H9 (cell line): ENCODE measurements at regions not wholly inside any gene's neighbourhood (a gene's known extent, or its start where the extent isn't known, plus 50 kb on each side); places are given as distances from the start of the nearest gene placed in this dataset.

Source experiments
- DNase-seq: peaks from one replicate; pipeline ENCODE4 v3.0.0-alpha.2; 2017
- H2AFZ ChIP-seq: one replicate; pipeline ENCODE4 v1.6.1; 2013; ENCODE audit warnings: mild to moderate bottlenecking, low read length, control low read depth, moderate library complexity
- H2AK5ac ChIP-seq: 2 replicates; pipeline ENCODE4 v1.6.1; 2013; ENCODE audit warnings: low read length, control low read depth, mixed read lengths; ENCODE audit not compliant: insufficient read length
- H2BK120ac ChIP-seq: one replicate; pipeline ENCODE4 v1.6.1; 2013; ENCODE audit warnings: low read depth, mild to moderate bottlenecking, low read length, control low read depth, inconsistent platforms; ENCODE audit not compliant: poor library complexity, severe bottlenecking
- H2BK12ac ChIP-seq: 2 replicates; pipeline ENCODE4 v1.6.1; 2013; ENCODE audit warnings: low read length, control low read depth, mixed read lengths, low read depth; ENCODE audit not compliant: insufficient read length
- H2BK15ac ChIP-seq: 2 replicates; pipeline ENCODE4 v1.6.1; 2013; ENCODE audit warnings: low read depth, low read length, control low read depth
- H2BK20ac ChIP-seq: one replicate; pipeline ENCODE4 v1.6.1; 2013; ENCODE audit warnings: low read depth, mild to moderate bottlenecking, low read length, control low read depth, inconsistent platforms; ENCODE audit not compliant: poor library complexity, severe bottlenecking
- H2BK5ac ChIP-seq: 2 replicates; pipeline ENCODE4 v1.6.1; 2013; ENCODE audit warnings: low read length, control low read depth, mixed read lengths; ENCODE audit not compliant: insufficient read length
- H3K14ac ChIP-seq: 2 replicates; pipeline ENCODE4 v1.6.1; 2013; ENCODE audit warnings: low read length, control low read depth; ENCODE audit not compliant: insufficient read depth
- H3K18ac ChIP-seq: 2 replicates; pipeline ENCODE4 v1.6.1; 2013; ENCODE audit warnings: low read depth, mild to moderate bottlenecking, mixed read lengths, low read length, control low read depth; ENCODE audit not compliant: insufficient read length
- H3K23ac ChIP-seq: 2 replicates; pipeline ENCODE4 v1.6.1; 2013; ENCODE audit warnings: low read length, control low read depth, mixed read lengths, low read depth; ENCODE audit not compliant: insufficient read length
- H3K23me2 ChIP-seq: 2 replicates; pipeline ENCODE4 v1.6.1; 2013; ENCODE audit warnings: low read depth, mild to moderate bottlenecking, mixed read lengths, low read length, control low read depth; ENCODE audit not compliant: insufficient read length, poor library complexity, severe bottlenecking
- H3K27ac ChIP-seq: 2 replicates; pipeline ENCODE4 v1.5.1; 2013; ENCODE audit warnings: low read length, control low read depth, mixed read lengths, low read depth; ENCODE audit not compliant: insufficient read length
- H3K27me3 ChIP-seq: 2 replicates; pipeline ENCODE4 v1.6.1; 2013; ENCODE audit warnings: low read length, control low read depth, inconsistent platforms; ENCODE audit not compliant: insufficient read depth
- H3K4ac ChIP-seq: 2 replicates; pipeline ENCODE4 v1.6.1; 2013; ENCODE audit warnings: low read depth, mild to moderate bottlenecking, control low read depth, inconsistent platforms, low read length, moderate library complexity
- H3K4me1 ChIP-seq: 2 replicates; pipeline ENCODE4 v1.6.1; 2013; ENCODE audit warnings: low read length, control low read depth, inconsistent platforms; ENCODE audit not compliant: insufficient read depth
- H3K4me2 ChIP-seq: 2 replicates; pipeline ENCODE4 v1.6.1; 2013; ENCODE audit warnings: low read length, control low read depth, mixed read lengths; ENCODE audit not compliant: insufficient read length, insufficient read depth
- H3K56ac ChIP-seq: 2 replicates; pipeline ENCODE4 v1.6.1; 2013; ENCODE audit warnings: low read depth, mild to moderate bottlenecking, mixed read lengths, low read length, control low read depth; ENCODE audit not compliant: insufficient read length
- H3K79me1 ChIP-seq: 2 replicates; pipeline ENCODE4 v1.6.1; 2013; ENCODE audit warnings: low read depth, mild to moderate bottlenecking, moderate library complexity, low read length, control low read depth, inconsistent platforms; ENCODE audit not compliant: insufficient read depth, poor library complexity, severe bottlenecking
- H3K79me2 ChIP-seq: 2 replicates; pipeline ENCODE4 v1.6.1; 2013; ENCODE audit warnings: low read length, control low read depth, inconsistent platforms; ENCODE audit not compliant: insufficient read depth
- H3K9ac ChIP-seq: 2 replicates; pipeline ENCODE4 v1.6.1; 2013; ENCODE audit warnings: low read length, control low read depth, mixed read lengths; ENCODE audit not compliant: insufficient read length; ENCODE audit errors: extremely low read depth
- H3K9me3 ChIP-seq: one replicate; pipeline ENCODE4 v1.6.1; 2013; ENCODE audit warnings: low read depth, low read length, inconsistent platforms; ENCODE audit not compliant: control insufficient read depth
- H3T11ph ChIP-seq: one replicate; pipeline ENCODE4 v1.6.1; 2013; ENCODE audit warnings: mild to moderate bottlenecking, low read length, control low read depth, inconsistent platforms
- H4K20me1 ChIP-seq: one replicate; pipeline ENCODE4 v1.6.1; 2013; ENCODE audit not compliant: control insufficient read depth, insufficient read length, insufficient read depth
- H4K5ac ChIP-seq: 2 replicates; pipeline ENCODE4 v1.6.1; 2013; ENCODE audit warnings: low read depth, mild to moderate bottlenecking, mixed read lengths, low read length, control low read depth; ENCODE audit not compliant: insufficient read length
- H4K8ac ChIP-seq: replicated peaks from 2 replicates; pipeline ENCODE4 v1.6.1; 2013; ENCODE audit warnings: low read length, control low read depth, mixed read lengths, low read depth; ENCODE audit not compliant: insufficient read length
- H4K91ac ChIP-seq: 2 replicates; pipeline ENCODE4 v1.6.1; 2013; ENCODE audit warnings: low read depth, mild to moderate bottlenecking, moderate library complexity, mixed read lengths, low read length, control low read depth; ENCODE audit not compliant: insufficient read length
- H3K27ac Mint-ChIP-seq, 3 experiments: 2 replicates in 2 of 3; 3 replicates in 1 of 3; pipeline ENCODE4 v1.8.0; 2020 to 2021; ENCODE audit warnings: mixed read lengths in 3 of 3, mild to moderate bottlenecking in 1 of 3, moderate library complexity in 1 of 3
- H3K27me3 Mint-ChIP-seq: 2 replicates; pipeline ENCODE4 v1.8.0; 2021; ENCODE audit warnings: low read depth, mild to moderate bottlenecking, moderate library complexity, mixed read lengths
- H3K36me3 Mint-ChIP-seq, 3 experiments: 2 replicates in 2 of 3; 3 replicates in 1 of 3; pipeline ENCODE4 v1.8.0; 2020 to 2021; ENCODE audit warnings: low read depth in 3 of 3, mixed read lengths in 3 of 3; ENCODE audit not compliant: insufficient read depth in 1 of 3
- H3K4me1 Mint-ChIP-seq, 2 experiments: 2 replicates each; pipeline ENCODE4 v1.8.0; 2020; ENCODE audit warnings: mixed read lengths in 2 of 2
- H3K4me3 Mint-ChIP-seq, 2 experiments: 2 replicates in 1 of 2; 3 replicates in 1 of 2; pipeline ENCODE4 v1.8.0; 2020 to 2021; ENCODE audit warnings: mild to moderate bottlenecking in 2 of 2, mixed read lengths in 2 of 2, moderate library complexity in 1 of 2
- H3K9me3 Mint-ChIP-seq, 2 experiments: 2 replicates in 1 of 2; 3 replicates in 1 of 2; pipeline ENCODE4 v1.8.0; 2020; ENCODE audit warnings: mild to moderate bottlenecking in 2 of 2, mixed read lengths in 2 of 2, moderate library complexity in 1 of 2
- CTCF ChIP-seq: fragments of 200-600 bp; sonication (generic); conservative IDR thresholded peaks from 3 replicates; pipeline ENCODE4 v1.8.0; 2021; ENCODE audit warnings: antibody characterized with exemption, mild to moderate bottlenecking
- WGBS: extraction: QIAGEN DNeasy Blood & Tissue Kit; methylation state at CpG from one replicate; pipeline ENCODE4 v1.1.7; 2013; ENCODE audit warnings: missing lambda C conversion rate, low lambda C conversion rate, mixed read lengths; ENCODE audit not compliant: insufficient read length; ENCODE audit errors: extremely low coverage; 5-methylcytosine and 5-hydroxymethylcytosine counted together

DNA sequence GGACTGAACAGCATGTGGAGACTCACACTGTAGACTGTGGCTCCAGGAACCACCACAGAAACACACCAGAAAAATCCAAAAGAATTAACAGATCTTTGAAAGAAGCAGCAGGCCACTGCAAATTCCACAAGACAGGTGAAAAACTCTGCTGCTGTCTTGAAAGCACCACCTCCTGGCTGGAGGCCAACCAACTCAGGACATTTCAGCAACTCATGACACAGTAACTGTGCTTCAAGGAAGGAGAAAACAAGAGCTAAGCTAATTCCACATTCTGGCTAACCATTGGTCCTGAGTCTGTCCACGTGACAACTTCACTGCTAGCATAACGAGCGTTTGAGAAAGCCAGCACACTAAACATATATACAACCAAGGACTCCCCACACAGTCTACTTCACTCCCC lies 625.1 kb downstream of the PRELID2 start:
- H3K9me3 ChIP-seq: no peaks in the 10 kb centered on the region
- H3K56ac ChIP-seq: no peak overlapping the region
- H3K9ac ChIP-seq: no peak overlapping the region
- H2BK120ac ChIP-seq: no peak overlapping the region
- H2AK5ac ChIP-seq: no peak overlapping the region
- H3K36me3 Mint-ChIP-seq: peaks cover 2 to 25% (median 10%) of the 10 kb centered on the region in 3 experiments
- H3K18ac ChIP-seq: no peak overlapping the region
- no peak overlapping the region for H2BK20ac ChIP-seq
- H4K5ac ChIP-seq: no peak overlapping the region
- no peaks in the 10 kb centered on the region for H3K4me1 ChIP-seq
- WGBS: no CpG with 5 or more reads among the region's 3 CpGs
- no peak overlapping the region; a peak in 1 of 7 replicates for H3K27ac Mint-ChIP-seq
- H2BK15ac ChIP-seq: no peak overlapping the region
- no peaks in the 10 kb centered on the region for H3K27me3 ChIP-seq
- H4K8ac ChIP-seq: no peak overlapping the region
- H4K91ac ChIP-seq: no peak overlapping the region
- H3K23me2 ChIP-seq: no peaks in the 10 kb centered on the region
- no peaks in the 10 kb centered on the region for H4K20me1 ChIP-seq
- no peak overlapping the region for H2BK12ac ChIP-seq
- no peaks in the 10 kb centered on the region for H3K79me1 ChIP-seq
- DNase-seq: no peak
- H2AFZ ChIP-seq: no peak overlapping the region
- no peak overlapping the region for H3K14ac ChIP-seq
- no peak overlapping the region for H3T11ph ChIP-seq
- no peaks in the 10 kb centered on the region for H3K79me2 ChIP-seq
- no peak overlapping the region for H3K4ac ChIP-seq
- no peak overlapping the region for H3K23ac ChIP-seq
- no peak overlapping the region for H3K27ac ChIP-seq
- H3K27me3 Mint-ChIP-seq: no peaks in the 10 kb centered on the region; the same call in 1 of the 2 replicates
- H3K4me1 Mint-ChIP-seq: no peaks in the 10 kb centered on the region; a peak in 1 of 4 replicates
- peaks cover 14 to 17% of the 10 kb centered on the region in 2 experiments for H3K9me3 Mint-ChIP-seq
- no peak overlapping the region for H3K4me3 Mint-ChIP-seq
- H3K4me2 ChIP-seq: no peak overlapping the region
- H2BK5ac ChIP-seq: no peak overlapping the region
- TF ChIP-seq CTCF: no peak
